ENCODE measurements at regions not wholly inside any gene's neighbourhood (a gene's known extent, or its start where the extent isn't known, plus 50 kb on each side); places are given as distances from the start of the nearest gene placed in this dataset.

GRCh38 chr11:11027288-11027687 lies 169.4 kb upstream of the ZBED5 start:
- Mint-ChIP-seq H3K27ac (no peak overlapping the region), H3K36me3 (no peaks in the 10 kb centered on the region), H3K4me1 (peaks cover 0 to 10% (median 3%) of the 10 kb centered on the region in 3 donors), H3K9me3 (no peaks in the 10 kb centered on the region), H3K4me3 (no peak overlapping the region), H3K27me3 (peaks cover 0 to 2% of the 10 kb centered on the region in 2 donors)
- ChIA-PET CTCF (interaction anchor here (0.6 to 6.1 kb wide), 34 partner anchors 9 to 1357 kb away, joined by 3 to 57 read pairs (median 4); no protein-coding TSS in a partner anchor), POLR2A (no interaction called here)
- Histone ChIP-seq H3K27ac (ENCODE audit: low read length) (no peak overlapping the region), H3K36me3 (ENCODE audit: control insufficient read depth in 2 of 2, extremely low read depth in 1 of 2, insufficient read depth in 1 of 2, low read length in 1 of 2) (no peaks in the 10 kb centered on the region), H3K9me3 (no peaks in the 10 kb centered on the region), H3K4me3 (ENCODE audit: control insufficient read depth in 1 of 2, extremely low read depth in 1 of 2, low read length in 1 of 2) (no peak overlapping the region), H3K4me1 (ENCODE audit: control insufficient read depth in 1 of 2, extremely low read depth in 1 of 2, insufficient read depth in 2 of 2, low read length in 2 of 2) (no peaks in the 10 kb centered on the region), H3K27me3 (replicated peaks in 1 of 2; ENCODE audit: control insufficient read depth in 2 of 2, extremely low read depth in 1 of 2, insufficient read depth in 2 of 2, low read length in 1 of 2) (no peaks in the 10 kb centered on the region)
- DNase-seq (no peak), ATAC-seq (replicated peaks in 1 of 4) (no peak)
- WGBS (ENCODE audit: insufficient coverage): 60% methylated on average over 1 of the region's 1 CpG

- DNase-seq: no peak
- no peaks in the 10 kb centered on the region for H3K9me3 Mint-ChIP-seq
- no peaks in the 10 kb centered on the region for H3K36me3 Mint-ChIP-seq
- peaks cover 2 to 4% of the 10 kb centered on the region in 2 donors for H3K27me3 Mint-ChIP-seq
- Histone ChIP-seq H3K27ac (ENCODE audit: low read length) (no peak overlapping the region), H3K27me3 (replicated peaks in 1 of 2; ENCODE audit: control insufficient read depth in 2 of 2, extremely low read depth in 1 of 2, insufficient read depth in 2 of 2, low read length in 1 of 2) (no peaks in the 10 kb centered on the region), H3K36me3 (ENCODE audit: control insufficient read depth in 2 of 2, extremely low read depth in 1 of 2, insufficient read depth in 1 of 2, low read length in 1 of 2) (no peaks in the 10 kb centered on the region), H3K4me3 (ENCODE audit: control insufficient read depth in 1 of 2, extremely low read depth in 1 of 2, low read length in 1 of 2) (no peak overlapping the region), H3K9me3 (no peaks in the 10 kb centered on the region), H3K4me1 (ENCODE audit: control insufficient read depth in 1 of 2, extremely low read depth in 1 of 2, insufficient read depth in 2 of 2, low read length in 2 of 2) (no peaks in the 10 kb centered on the region)
- WGBS (ENCODE audit: insufficient coverage): 80% methylated on average over 1 of the region's 2 CpGs
- H3K4me1 Mint-ChIP-seq: peaks cover 0 to 10% (median 3%) of the 10 kb centered on the region in 3 donors
- H3K27ac Mint-ChIP-seq: no peak overlapping the region
- POLR2A ChIA-PET: interaction anchor here in 1 of 2 donors (0.6 kb wide), 1 partner anchor 232 kb away, joined by 3 read pairs; no protein-coding TSS in a partner anchor
- CTCF ChIA-PET: interaction anchor here in 1 of 2 donors (0.5 to 2.8 kb wide), 5 partner anchors 10 to 1152 kb away, joined by 4 to 18 read pairs (median 4); no protein-coding TSS in a partner anchor
- no peak for ATAC-seq (replicated peaks in 1 of 4)
- no peak overlapping the region for H3K4me3 Mint-ChIP-seq
Observed at GRCh38 chr11:11025087-11025486, 167.2 kb upstream of the ZBED5 start.

- H3K36me3 Mint-ChIP-seq: no peaks in the 10 kb centered on the region
- H3K27me3 Mint-ChIP-seq: peaks cover 0 to 4% of the 10 kb centered on the region in 2 donors
- WGBS (ENCODE audit: insufficient coverage): 0% methylated on average over 1 of the region's 4 CpGs
- ChIA-PET CTCF (interaction anchor here (0.6 to 2.2 kb wide), 10 partner anchors 15 to 230 kb away, joined by 3 to 17 read pairs (median 4); no protein-coding TSS in a partner anchor), POLR2A (no interaction called here)
- no peaks in the 10 kb centered on the region for H3K9me3 Mint-ChIP-seq
- peak in 1 of 4 experiments; percentile 55 for ATAC-seq (replicated peaks in 1 of 4)
- H3K27ac Mint-ChIP-seq: no peak overlapping the region
- H3K9me3 ChIP-seq: no peaks in the 10 kb centered on the region
- no peaks in the 10 kb centered on the region for H3K4me1 ChIP-seq (ENCODE audit: control insufficient read depth in 1 of 2, extremely low read depth in 1 of 2, insufficient read depth in 2 of 2, low read length in 2 of 2)
- no peaks in the 10 kb centered on the region for H3K27me3 ChIP-seq (replicated peaks in 1 of 2; ENCODE audit: control insufficient read depth in 2 of 2, extremely low read depth in 1 of 2, insufficient read depth in 2 of 2, low read length in 1 of 2)
- no peak overlapping the region for H3K4me3 Mint-ChIP-seq
- no peak overlapping the region for H3K27ac ChIP-seq (ENCODE audit: low read length)
- no peak overlapping the region for H3K4me3 ChIP-seq (ENCODE audit: control insufficient read depth in 1 of 2, extremely low read depth in 1 of 2, low read length in 1 of 2)
- no peaks in the 10 kb centered on the region for H3K4me1 Mint-ChIP-seq
- H3K36me3 ChIP-seq (ENCODE audit: control insufficient read depth in 2 of 2, extremely low read depth in 1 of 2, insufficient read depth in 1 of 2, low read length in 1 of 2): no peaks in the 10 kb centered on the region
- peak in 6 of 35 experiments; percentile 5 to 62 (median 10) for DNase-seq
Observed at GRCh38 chr11:11022125-11022730, 164.4 kb upstream of the ZBED5 start.

GRCh38 chr11:11021563-11021962 lies 163.7 kb upstream of the ZBED5 start:
- Histone ChIP-seq H3K27ac (ENCODE audit: low read length) (no peak overlapping the region), H3K4me3 (ENCODE audit: control insufficient read depth in 1 of 2, extremely low read depth in 1 of 2, low read length in 1 of 2) (no peak overlapping the region), H3K9me3 (no peaks in the 10 kb centered on the region), H3K36me3 (ENCODE audit: control insufficient read depth in 2 of 2, extremely low read depth in 1 of 2, insufficient read depth in 1 of 2, low read length in 1 of 2) (no peaks in the 10 kb centered on the region), H3K4me1 (ENCODE audit: control insufficient read depth in 1 of 2, extremely low read depth in 1 of 2, insufficient read depth in 2 of 2, low read length in 2 of 2) (no peaks in the 10 kb centered on the region), H3K27me3 (replicated peaks in 1 of 2; ENCODE audit: control insufficient read depth in 2 of 2, extremely low read depth in 1 of 2, insufficient read depth in 2 of 2, low read length in 1 of 2) (no peaks in the 10 kb centered on the region)
- Mint-ChIP-seq H3K4me1 (no peaks in the 10 kb centered on the region), H3K27ac (no peak overlapping the region), H3K4me3 (no peak overlapping the region), H3K36me3 (no peaks in the 10 kb centered on the region), H3K27me3 (peaks cover 0 to 4% of the 10 kb centered on the region in 2 donors), H3K9me3 (no peaks in the 10 kb centered on the region)
- no CpG with 5 or more reads among the region's 4 CpGs for WGBS (ENCODE audit: insufficient coverage)
- ChIA-PET CTCF (interaction anchor here (0.6 to 2.2 kb wide), 12 partner anchors 17 to 252 kb away, joined by 3 to 17 read pairs (median 4); no protein-coding TSS in a partner anchor), POLR2A (no interaction called here)
- ATAC-seq (replicated peaks in 1 of 4) (no peak), DNase-seq (no peak)

GRCh38 chr11:11020747-11021149 lies 162.9 kb upstream of the ZBED5 start:
- H3K27me3 Mint-ChIP-seq: peaks cover 0 to 4% of the 10 kb centered on the region in 2 donors
- Histone ChIP-seq H3K4me3 (ENCODE audit: control insufficient read depth in 1 of 2, extremely low read depth in 1 of 2, low read length in 1 of 2) (no peak overlapping the region), H3K27me3 (replicated peaks in 1 of 2; ENCODE audit: control insufficient read depth in 2 of 2, extremely low read depth in 1 of 2, insufficient read depth in 2 of 2, low read length in 1 of 2) (no peaks in the 10 kb centered on the region), H3K27ac (ENCODE audit: low read length) (no peak overlapping the region), H3K36me3 (ENCODE audit: control insufficient read depth in 2 of 2, extremely low read depth in 1 of 2, insufficient read depth in 1 of 2, low read length in 1 of 2) (no peaks in the 10 kb centered on the region), H3K4me1 (ENCODE audit: control insufficient read depth in 1 of 2, extremely low read depth in 1 of 2, insufficient read depth in 2 of 2, low read length in 2 of 2) (no peaks in the 10 kb centered on the region), H3K9me3 (no peaks in the 10 kb centered on the region)
- no peak overlapping the region for H3K27ac Mint-ChIP-seq
- DNase-seq (no peak), ATAC-seq (replicated peaks in 1 of 4) (no peak)
- no peaks in the 10 kb centered on the region for H3K4me1 Mint-ChIP-seq
- H3K9me3 Mint-ChIP-seq: no peaks in the 10 kb centered on the region
- 86% methylated on average over 5 of the region's 6 CpGs for WGBS (ENCODE audit: insufficient coverage)
- POLR2A ChIA-PET: no interaction called here
- H3K36me3 Mint-ChIP-seq: no peaks in the 10 kb centered on the region
- no peak overlapping the region for H3K4me3 Mint-ChIP-seq
- CTCF ChIA-PET: interaction anchor here (0.5 to 2.2 kb wide), 15 partner anchors 17 to 1641 kb away, joined by 3 to 17 read pairs (median 4); no protein-coding TSS in a partner anchor

GRCh38 chr11:11020219-11020726 lies 162.4 kb upstream of the ZBED5 start:
- ChIA-PET CTCF (interaction anchor here (0.5 to 2.2 kb wide), 11 partner anchors 60 to 1641 kb away, joined by 3 to 17 read pairs (median 5); no protein-coding TSS in a partner anchor), POLR2A (no interaction called here)
- Mint-ChIP-seq H3K27me3 (peaks cover 0 to 4% of the 10 kb centered on the region in 2 donors), H3K4me3 (no peak overlapping the region), H3K36me3 (no peaks in the 10 kb centered on the region), H3K9me3 (no peaks in the 10 kb centered on the region), H3K27ac (no peak overlapping the region), H3K4me1 (no peaks in the 10 kb centered on the region)
- no peaks in the 10 kb centered on the region for H3K27me3 ChIP-seq (replicated peaks in 1 of 2; ENCODE audit: control insufficient read depth in 2 of 2, extremely low read depth in 1 of 2, insufficient read depth in 2 of 2, low read length in 1 of 2)
- no peak overlapping the region for H3K27ac ChIP-seq (ENCODE audit: low read length)
- no peaks in the 10 kb centered on the region for H3K9me3 ChIP-seq
- no peak for ATAC-seq (replicated peaks in 1 of 4)
- H3K4me3 ChIP-seq (ENCODE audit: control insufficient read depth in 1 of 2, extremely low read depth in 1 of 2, low read length in 1 of 2): no peak overlapping the region
- 79% methylated on average over 9 of the region's 12 CpGs for WGBS (ENCODE audit: insufficient coverage)
- DNase-seq: no peak
- no peaks in the 10 kb centered on the region for H3K4me1 ChIP-seq (ENCODE audit: control insufficient read depth in 1 of 2, extremely low read depth in 1 of 2, insufficient read depth in 2 of 2, low read length in 2 of 2)
- H3K36me3 ChIP-seq (ENCODE audit: control insufficient read depth in 2 of 2, extremely low read depth in 1 of 2, insufficient read depth in 1 of 2, low read length in 1 of 2): no peaks in the 10 kb centered on the region
